Mucosa of stomach (tissue), 1 donor: ENCODE measurements at regions not wholly inside any gene's neighbourhood (a gene's known extent, or its start where the extent isn't known, plus 50 kb on each side); places are given as distances from the start of the nearest gene placed in this dataset.

Experiments
- H3K27me3 ChIP-seq: one replicate; pipeline ENCODE4 v1.7.0; 2013; ENCODE audit warnings: mild to moderate bottlenecking, low read length; ENCODE audit not compliant: control insufficient read depth, insufficient read depth
- H3K36me3 ChIP-seq: one replicate; pipeline ENCODE4 v1.7.0; 2013; ENCODE audit warnings: low read length; ENCODE audit not compliant: control insufficient read depth, insufficient read depth
- H3K4me1 ChIP-seq: one replicate; pipeline ENCODE4 v1.7.0; 2013; ENCODE audit warnings: mild to moderate bottlenecking, low read length; ENCODE audit not compliant: control insufficient read depth, insufficient read depth
- H3K4me3 ChIP-seq: one replicate; pipeline ENCODE4 v1.7.0; 2013; ENCODE audit warnings: low read length
- H3K9ac ChIP-seq: one replicate; pipeline ENCODE4 v1.7.0; 2013; ENCODE audit warnings: mild to moderate bottlenecking, low read length, moderate library complexity
- H3K9me3 ChIP-seq: one replicate; pipeline ENCODE4 v1.7.0; 2013; ENCODE audit warnings: mild to moderate bottlenecking, low read length, moderate library complexity; ENCODE audit not compliant: control insufficient read depth
- donor health status: Pancreatic carcinoma.

- H3K4me1 ChIP-seq, result peaks cover 15% of the 10 kb centered on the region
- no peaks in the 10 kb centered on the region for H3K27me3 ChIP-seq
- no peaks in the 10 kb centered on the region for H3K9me3 ChIP-seq
- H3K36me3 ChIP-seq, result no peaks in the 10 kb centered on the region
- no peak overlapping the region for H3K9ac ChIP-seq
- H3K4me3 ChIP-seq, result no peak overlapping the region
Observed at GRCh38 chr1:87450136-87450535, 121.5 kb downstream of the LMO4 start.

- Histone ChIP-seq H3K9me3 (no peaks in the 10 kb centered on the region), H3K36me3 (no peaks in the 10 kb centered on the region), H3K27me3 (no peaks in the 10 kb centered on the region), H3K4me1 (peaks cover 15% of the 10 kb centered on the region), H3K4me3 (no peak overlapping the region), H3K9ac (no peak overlapping the region)
Observed at GRCh38 chr1:87450615-87451209, 122.0 kb downstream of the LMO4 start.

GRCh38 chr1:87451229-87451920 is 122.7 kb downstream of the LMO4 start:
- H3K9me3 ChIP-seq, result no peaks in the 10 kb centered on the region
- no peak overlapping the region for H3K4me3 ChIP-seq
- H3K27me3 ChIP-seq, result no peaks in the 10 kb centered on the region
- H3K4me1 ChIP-seq, result peaks cover 15% of the 10 kb centered on the region
- H3K9ac ChIP-seq, result no peak overlapping the region
- H3K36me3 ChIP-seq, result no peaks in the 10 kb centered on the region

GRCh38 chr1:87452648-87453047 is 124.0 kb downstream of the LMO4 start:
- Histone ChIP-seq H3K9ac (no peak overlapping the region), H3K27me3 (no peaks in the 10 kb centered on the region), H3K4me3 (no peak overlapping the region), H3K4me1 (peaks cover 15% of the 10 kb centered on the region), H3K9me3 (no peaks in the 10 kb centered on the region), H3K36me3 (no peaks in the 10 kb centered on the region)

GRCh38 chr1:87457408-87457807 is 128.7 kb downstream of the LMO4 start:
- Histone ChIP-seq H3K36me3 (no peaks in the 10 kb centered on the region), H3K4me3 (no peak overlapping the region), H3K27me3 (no peaks in the 10 kb centered on the region), H3K9me3 (no peaks in the 10 kb centered on the region), H3K4me1 (no peaks in the 10 kb centered on the region), H3K9ac (no peak overlapping the region)

- Histone ChIP-seq H3K4me3 (no peak overlapping the region), H3K36me3 (no peaks in the 10 kb centered on the region), H3K4me1 (no peaks in the 10 kb centered on the region), H3K9me3 (no peaks in the 10 kb centered on the region), H3K9ac (no peak overlapping the region), H3K27me3 (no peaks in the 10 kb centered on the region)
Observed at GRCh38 chr1:87462894-87463293, 134.2 kb downstream of the LMO4 start.

GRCh38 chr1:87464022-87464490 is 135.4 kb downstream of the LMO4 start:
- Histone ChIP-seq H3K4me3 (no peak overlapping the region), H3K9ac (no peak overlapping the region), H3K9me3 (no peaks in the 10 kb centered on the region), H3K4me1 (no peaks in the 10 kb centered on the region), H3K27me3 (no peaks in the 10 kb centered on the region), H3K36me3 (no peaks in the 10 kb centered on the region)

- Histone ChIP-seq H3K4me3 (no peak overlapping the region), H3K4me1 (no peaks in the 10 kb centered on the region), H3K9ac (no peak overlapping the region), H3K36me3 (no peaks in the 10 kb centered on the region), H3K27me3 (no peaks in the 10 kb centered on the region), H3K9me3 (no peaks in the 10 kb centered on the region)
Observed at GRCh38 chr1:87466621-87467020, 137.9 kb downstream of the LMO4 start.

- H3K27me3 ChIP-seq, result no peaks in the 10 kb centered on the region
Observed at GRCh38 chr1:87472716-87473115, 144.0 kb downstream of the LMO4 start.

GRCh38 chr1:87473203-87473661 is 144.6 kb downstream of the LMO4 start:
- no peak overlapping the region for H3K4me3 ChIP-seq

More at GRCh38 chr1:87472716-87473115, 144.0 kb downstream of the LMO4 start:
- H3K9me3 ChIP-seq, result no peaks in the 10 kb centered on the region
- H3K9ac ChIP-seq, result no peak overlapping the region
- no peaks in the 10 kb centered on the region for H3K36me3 ChIP-seq
- no peaks in the 10 kb centered on the region for H3K4me1 ChIP-seq
- no peak overlapping the region for H3K4me3 ChIP-seq

GRCh38 chr1:87474098-87474497 is 145.4 kb downstream of the LMO4 start:
- H3K4me3 ChIP-seq, result no peak overlapping the region
- no peaks in the 10 kb centered on the region for H3K27me3 ChIP-seq
- no peaks in the 10 kb centered on the region for H3K36me3 ChIP-seq
- H3K4me1 ChIP-seq, result no peaks in the 10 kb centered on the region
- no peaks in the 10 kb centered on the region for H3K9me3 ChIP-seq
- no peak overlapping the region for H3K9ac ChIP-seq

More at GRCh38 chr1:87473203-87473661, 144.6 kb downstream of the LMO4 start:
- Histone ChIP-seq H3K36me3 (no peaks in the 10 kb centered on the region), H3K4me1 (no peaks in the 10 kb centered on the region), H3K9ac (no peak overlapping the region), H3K9me3 (no peaks in the 10 kb centered on the region), H3K27me3 (no peaks in the 10 kb centered on the region)

- Histone ChIP-seq H3K9ac (no peak overlapping the region), H3K9me3 (no peaks in the 10 kb centered on the region), H3K4me1 (no peaks in the 10 kb centered on the region), H3K4me3 (no peak overlapping the region), H3K36me3 (no peaks in the 10 kb centered on the region), H3K27me3 (no peaks in the 10 kb centered on the region)
Observed at GRCh38 chr1:87478231-87478630, 149.6 kb downstream of the LMO4 start.
